K562 (cell line): ENCODE measurements at regions not wholly inside any gene's neighbourhood (a gene's known extent, or its start where the extent isn't known, plus 50 kb on each side); places are given as distances from the start of the nearest gene placed in this dataset.

Experiments
- CREBBP ChIP-seq: IDR thresholded peaks from one replicate; pipeline ENCODE4 v1.6.1; 2012; ENCODE audit warnings: low read depth, mild to moderate bottlenecking, control low read depth, inconsistent platforms, low read length
- CXXC5 ChIP-seq: fragments of 250-450 bp; sonication (Bioruptor Pico); IDR thresholded peaks from 2 replicates; pipeline ENCODE4 v1.8.0; 2022; ENCODE audit warnings: inconsistent platforms, mild to moderate bottlenecking, moderate library complexity
- JUND ChIP-seq, 2 experiments: IDR thresholded peaks; 2 replicates in 1 of 2; 3 replicates in 1 of 2; pipeline ENCODE4 v1.6.1; 2011; ENCODE audit warnings: borderline replicate concordance in 2 of 2, low read depth in 2 of 2, low read length in 2 of 2, improper control_type of control experiment in 1 of 2, missing biosample characterization in 1 of 2, missing genetic modification characterization in 1 of 2, missing genetic modification reagents in 1 of 2
- PURB ChIP-seq: sonication (generic); formaldehyde crosslinking; IDR thresholded peaks from 2 replicates; pipeline ENCODE4 v1.9.0; 2021; ENCODE audit warnings: low read depth, mild to moderate bottlenecking, missing genetic modification reagents
- SP1 ChIP-seq: sonication (generic); formaldehyde crosslinking; IDR thresholded peaks from 2 replicates; pipeline ENCODE4 v1.8.1; 2022; ENCODE audit warnings: mild to moderate bottlenecking, missing genetic modification reagents
- TFAM ChIP-seq: fragments of 250-450 bp; sonication (Bioruptor Pico); conservative IDR thresholded peaks from 2 replicates; pipeline ENCODE4 v1.5.0; 2021; ENCODE audit warnings: mild to moderate bottlenecking, moderate library complexity
- TF ChIP-seq, protein P1 (sequence below), 2 experiments: fragments of 200-800 bp in 1 of 2; sonication (Bioruptor generic) in 1 of 2; sonication (generic) in 1 of 2; formaldehyde crosslinking in 1 of 2; IDR thresholded peaks in 1 of 2; conservative IDR thresholded peaks in 1 of 2; 2 replicates each; pipeline versions ENCODE4 v1.5.0 to v1.6.1; 2016 to 2020; ENCODE audit warnings: missing compliant biosample characterization in 1 of 2, missing genetic modification characterization in 1 of 2, missing genetic modification reagents in 1 of 2
- TF ChIP-seq, protein P2 (sequence below): fragments of 150-350 bp; IDR thresholded peaks from 2 replicates; pipeline ENCODE4 v1.6.1; 2014; ENCODE audit warnings: low read depth, mild to moderate bottlenecking, low read length, borderline replicate concordance
- TF ChIP-seq, protein P3 (sequence below): fragments of 200-800 bp; sonication (Bioruptor generic); IDR thresholded peaks from 2 replicates; pipeline ENCODE4 v1.6.1; 2017; ENCODE audit warnings: missing genetic modification characterization, missing compliant biosample characterization
- TF ChIP-seq, protein P4 (sequence below): sonication (generic); formaldehyde crosslinking; IDR thresholded peaks from 2 replicates; pipeline ENCODE4 v1.8.1; 2022; ENCODE audit warnings: missing genetic modification reagents
- TF ChIP-seq, protein P5 (sequence below): fragments of 450-650 bp; IDR thresholded peaks from 2 replicates; pipeline ENCODE4 v1.6.1; 2016; ENCODE audit warnings: antibody characterized with exemption

DNA sequence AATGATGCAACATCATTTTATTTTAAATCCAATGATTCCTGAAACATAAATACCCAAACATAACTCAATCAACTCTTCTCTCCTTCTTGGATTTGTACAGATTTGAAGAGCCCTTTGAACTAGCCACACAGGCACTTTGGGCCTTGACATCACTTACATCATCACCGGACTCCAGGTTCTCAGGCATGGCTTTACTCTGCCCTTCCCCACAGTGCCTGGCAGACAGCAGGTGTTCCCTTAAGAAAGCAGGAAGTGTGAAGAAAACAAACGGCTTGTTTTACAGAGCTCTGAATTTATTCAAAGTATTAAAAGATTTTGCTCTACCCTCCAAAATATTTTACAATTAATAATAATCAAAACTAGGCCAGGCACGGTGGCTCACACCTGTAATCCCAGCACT lies 54.8 kb upstream of the GCM1 start (continued):
- no peak for TF ChIP-seq CXXC5 (CRISPR knock-in tag)
- TF ChIP-seq, protein P1, sequence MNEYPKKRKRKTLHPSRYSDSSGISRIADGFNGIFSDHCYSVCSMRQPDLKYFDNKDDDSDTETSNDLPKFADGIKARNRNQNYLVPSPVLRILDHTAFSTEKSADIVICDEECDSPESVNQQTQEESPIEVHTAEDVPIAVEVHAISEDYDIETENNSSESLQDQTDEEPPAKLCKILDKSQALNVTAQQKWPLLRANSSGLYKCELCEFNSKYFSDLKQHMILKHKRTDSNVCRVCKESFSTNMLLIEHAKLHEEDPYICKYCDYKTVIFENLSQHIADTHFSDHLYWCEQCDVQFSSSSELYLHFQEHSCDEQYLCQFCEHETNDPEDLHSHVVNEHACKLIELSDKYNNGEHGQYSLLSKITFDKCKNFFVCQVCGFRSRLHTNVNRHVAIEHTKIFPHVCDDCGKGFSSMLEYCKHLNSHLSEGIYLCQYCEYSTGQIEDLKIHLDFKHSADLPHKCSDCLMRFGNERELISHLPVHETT (CRISPR knock-in tag; conservative IDR thresholded peaks at IDR 0.05 in 1 of 2, IDR thresholded peaks at IDR 0.05 in 1 of 2), result no peak
- TF ChIP-seq SP1 (CRISPR knock-in tag), result no peak
- TF ChIP-seq TFAM, result no peak
- TF ChIP-seq, protein P2, sequence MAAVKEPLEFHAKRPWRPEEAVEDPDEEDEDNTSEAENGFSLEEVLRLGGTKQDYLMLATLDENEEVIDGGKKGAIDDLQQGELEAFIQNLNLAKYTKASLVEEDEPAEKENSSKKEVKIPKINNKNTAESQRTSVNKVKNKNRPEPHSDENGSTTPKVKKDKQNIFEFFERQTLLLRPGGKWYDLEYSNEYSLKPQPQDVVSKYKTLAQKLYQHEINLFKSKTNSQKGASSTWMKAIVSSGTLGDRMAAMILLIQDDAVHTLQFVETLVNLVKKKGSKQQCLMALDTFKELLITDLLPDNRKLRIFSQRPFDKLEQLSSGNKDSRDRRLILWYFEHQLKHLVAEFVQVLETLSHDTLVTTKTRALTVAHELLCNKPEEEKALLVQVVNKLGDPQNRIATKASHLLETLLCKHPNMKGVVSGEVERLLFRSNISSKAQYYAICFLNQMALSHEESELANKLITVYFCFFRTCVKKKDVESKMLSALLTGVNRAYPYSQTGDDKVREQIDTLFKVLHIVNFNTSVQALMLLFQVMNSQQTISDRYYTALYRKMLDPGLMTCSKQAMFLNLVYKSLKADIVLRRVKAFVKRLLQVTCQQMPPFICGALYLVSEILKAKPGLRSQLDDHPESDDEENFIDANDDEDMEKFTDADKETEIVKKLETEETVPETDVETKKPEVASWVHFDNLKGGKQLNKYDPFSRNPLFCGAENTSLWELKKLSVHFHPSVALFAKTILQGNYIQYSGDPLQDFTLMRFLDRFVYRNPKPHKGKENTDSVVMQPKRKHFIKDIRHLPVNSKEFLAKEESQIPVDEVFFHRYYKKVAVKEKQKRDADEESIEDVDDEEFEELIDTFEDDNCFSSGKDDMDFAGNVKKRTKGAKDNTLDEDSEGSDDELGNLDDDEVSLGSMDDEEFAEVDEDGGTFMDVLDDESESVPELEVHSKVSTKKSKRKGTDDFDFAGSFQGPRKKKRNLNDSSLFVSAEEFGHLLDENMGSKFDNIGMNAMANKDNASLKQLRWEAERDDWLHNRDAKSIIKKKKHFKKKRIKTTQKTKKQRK, result no peak
- TF ChIP-seq JUND (IDR thresholded peaks at IDR 0.05; ENCODE audit: borderline replicate concordance, low read depth, low read length), result no peak
- no peak for TF ChIP-seq JUND (tag; IDR thresholded peaks at IDR 0.05; ENCODE audit: borderline replicate concordance, low read depth, low read length)
- TF ChIP-seq, protein P3, sequence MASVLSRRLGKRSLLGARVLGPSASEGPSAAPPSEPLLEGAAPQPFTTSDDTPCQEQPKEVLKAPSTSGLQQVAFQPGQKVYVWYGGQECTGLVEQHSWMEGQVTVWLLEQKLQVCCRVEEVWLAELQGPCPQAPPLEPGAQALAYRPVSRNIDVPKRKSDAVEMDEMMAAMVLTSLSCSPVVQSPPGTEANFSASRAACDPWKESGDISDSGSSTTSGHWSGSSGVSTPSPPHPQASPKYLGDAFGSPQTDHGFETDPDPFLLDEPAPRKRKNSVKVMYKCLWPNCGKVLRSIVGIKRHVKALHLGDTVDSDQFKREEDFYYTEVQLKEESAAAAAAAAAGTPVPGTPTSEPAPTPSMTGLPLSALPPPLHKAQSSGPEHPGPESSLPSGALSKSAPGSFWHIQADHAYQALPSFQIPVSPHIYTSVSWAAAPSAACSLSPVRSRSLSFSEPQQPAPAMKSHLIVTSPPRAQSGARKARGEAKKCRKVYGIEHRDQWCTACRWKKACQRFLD (CRISPR knock-in tag), result no peak
- TF ChIP-seq, protein P4, sequence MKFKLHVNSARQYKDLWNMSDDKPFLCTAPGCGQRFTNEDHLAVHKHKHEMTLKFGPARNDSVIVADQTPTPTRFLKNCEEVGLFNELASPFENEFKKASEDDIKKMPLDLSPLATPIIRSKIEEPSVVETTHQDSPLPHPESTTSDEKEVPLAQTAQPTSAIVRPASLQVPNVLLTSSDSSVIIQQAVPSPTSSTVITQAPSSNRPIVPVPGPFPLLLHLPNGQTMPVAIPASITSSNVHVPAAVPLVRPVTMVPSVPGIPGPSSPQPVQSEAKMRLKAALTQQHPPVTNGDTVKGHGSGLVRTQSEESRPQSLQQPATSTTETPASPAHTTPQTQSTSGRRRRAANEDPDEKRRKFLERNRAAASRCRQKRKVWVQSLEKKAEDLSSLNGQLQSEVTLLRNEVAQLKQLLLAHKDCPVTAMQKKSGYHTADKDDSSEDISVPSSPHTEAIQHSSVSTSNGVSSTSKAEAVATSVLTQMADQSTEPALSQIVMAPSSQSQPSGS, result no peak
- TF ChIP-seq, protein P5, sequence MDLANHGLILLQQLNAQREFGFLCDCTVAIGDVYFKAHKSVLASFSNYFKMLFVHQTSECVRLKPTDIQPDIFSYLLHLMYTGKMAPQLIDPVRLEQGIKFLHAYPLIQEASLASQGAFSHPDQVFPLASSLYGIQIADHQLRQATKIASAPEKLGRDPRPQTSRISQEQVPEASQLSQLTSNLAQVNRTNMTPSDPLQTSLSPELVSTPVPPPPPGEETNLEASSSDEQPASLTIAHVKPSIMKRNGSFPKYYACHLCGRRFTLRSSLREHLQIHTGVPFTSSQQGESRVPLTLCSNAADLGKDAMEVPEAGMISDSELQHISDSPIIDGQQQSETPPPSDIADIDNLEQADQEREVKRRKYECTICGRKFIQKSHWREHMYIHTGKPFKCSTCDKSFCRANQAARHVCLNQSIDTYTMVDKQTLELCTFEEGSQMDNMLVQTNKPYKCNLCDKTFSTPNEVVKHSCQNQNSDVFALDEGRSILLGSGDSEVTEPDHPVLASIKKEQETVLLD, result no peak
- no peak for TF ChIP-seq PURB (CRISPR knock-in tag)
- TF ChIP-seq CREBBP, result no peak
